ENCODE measurements at regions not wholly inside any gene's neighbourhood (a gene's known extent, or its start where the extent isn't known, plus 50 kb on each side); places are given as distances from the start of the nearest gene placed in this dataset.

GRCh38 chr15:92538115-92538514 is 117.5 kb downstream of the FAM174B start:
- Histone ChIP-seq H2AK5ac (ENCODE audit: low read depth, low read length) (no peak overlapping the region), H4K8ac (ENCODE audit: low read depth in 2 of 2, low read length in 2 of 2) (no peak overlapping the region), H3K4ac (ENCODE audit: low read depth, low read length) (no peak overlapping the region), H2BK15ac (ENCODE audit: low read depth, low read length) (no peak overlapping the region), H2BK5ac (ENCODE audit: low read depth, low read length, poor library complexity, severe bottlenecking) (no peak overlapping the region), H2BK20ac (ENCODE audit: low read depth, low read length) (no peak overlapping the region), H3K14ac (replicated peaks; ENCODE audit: low read depth, low read length) (no peak overlapping the region), H3K9me3 (ENCODE audit: control insufficient read depth, insufficient read depth, low read length) (no peaks in the 10 kb centered on the region), H2BK120ac (ENCODE audit: low read depth, low read length) (no peak overlapping the region), H2AK9ac (replicated peaks; ENCODE audit: low read depth, low read length, poor library complexity) (no peak overlapping the region), H3K36me3 (ENCODE audit: control insufficient read depth, insufficient read depth, low read length) (no peaks in the 10 kb centered on the region), H2AFZ (replicated peaks; ENCODE audit: low read length, poor library complexity) (no peak overlapping the region), H4K20me1 (ENCODE audit: insufficient read depth, low read length) (no peaks in the 10 kb centered on the region), H3K56ac (ENCODE audit: extremely low read depth, insufficient read depth, low read length) (no peak overlapping the region), H4K91ac (ENCODE audit: insufficient read depth, low read depth, low read length) (no peak overlapping the region), H3K18ac (ENCODE audit: low read depth, low read length) (no peak overlapping the region), H3K4me3 (ENCODE audit: insufficient read depth, low read depth, low read length) (no peak overlapping the region), H3K79me1 (ENCODE audit: low read depth in 1 of 2, low read length in 2 of 2) (no peaks in the 10 kb centered on the region), H3K23ac (ENCODE audit: low read depth, low read length) (no peak overlapping the region), H3K4me2 (ENCODE audit: low read depth, low read length) (no peak overlapping the region), H3K9ac (ENCODE audit: low read depth, low read length) (no peak overlapping the region), H3K27ac (ENCODE audit: insufficient read depth, low read length) (no peak overlapping the region), H3K4me1 (ENCODE audit: control insufficient read depth, insufficient read depth, low read length) (no peaks in the 10 kb centered on the region), H3K27me3 (ENCODE audit: control insufficient read depth, insufficient read depth, low read length) (no peaks in the 10 kb centered on the region), H3K9me1 (ENCODE audit: insufficient read depth, low read length) (no peaks in the 10 kb centered on the region), H4K5ac (ENCODE audit: low read depth, low read length) (no peak overlapping the region)
- intact Hi-C loops (cut with micrococcal nuclease), result no loop called here
- TF ChIP-seq RCOR1 (IDR thresholded peaks at IDR 0.05; ENCODE audit: insufficient replicate concordance, low read length) (no peak), USF2 (IDR thresholded peaks at IDR 0.05; ENCODE audit: low read depth, low read length) (no peak), RFX5 (IDR thresholded peaks at IDR 0.05; ENCODE audit: low read depth, low read length) (no peak), MAZ (IDR thresholded peaks at IDR 0.05; ENCODE audit: borderline replicate concordance, low read depth, low read length) (no peak), CEBPB (IDR thresholded peaks at IDR 0.05; ENCODE audit: low read depth, low read length) (no peak)
- no peak for DNase-seq
- dilution Hi-C loops (cut with HindIII; ENCODE audit: low sequenced_read_pairs, unreplicated experiment), result no loop called here
- no peak for ATAC-seq (ENCODE audit: low read depth)
- no TSS peak for BruUV-seq (replicated peaks)
- ChIA-PET CTCF (no interaction called here), POLR2A (ENCODE audit: unreplicated experiment) (no interaction called here)
- in situ Hi-C loops (cut with MboI; ENCODE audit: low sequenced_read_pairs), result no loop called here
- 25% methylated on average over 2 of the region's 3 CpGs; no CpG with 5 or more reads in 1 of the 2 experiments for WGBS, 2 experiments (ENCODE audit: extremely low coverage in 2 of 2, insufficient read length in 1 of 2)

Data from IMR-90 (cell line).